K562 (cell line): ENCODE measurements at regions not wholly inside any gene's neighbourhood (a gene's known extent, or its start where the extent isn't known, plus 50 kb on each side); places are given as distances from the start of the nearest gene placed in this dataset.

Source experiments
- ATAC-seq: fragments of 200-7000 bp; cut with Tn5 transposase; 3 replicates; pipeline ENCODE4 v1.9.1; 2020; ENCODE audit warnings: moderate library complexity
- BruUV-seq: library from RNA; stranded (reverse); fragments of 400-500 nt; replicated peaks from 2 replicates; lab custom pipeline; 2021; lab: Mats Ljungman, UMichigan
- CTCF ChIA-PET: fragments of 300-600 bp; formaldehyde crosslinking; extraction: SDS; loops from one replicate; lab custom pipeline; 2021; ENCODE audit warnings: low intra/inter-chr PET ratio; lab: Yijun Ruan, JAX
- POLR2A ChIA-PET: fragments of 300-600, 350-650 bp; sonication (Branson Sonifier 250); formaldehyde crosslinking; extraction: SDS; loops from one replicate; lab custom pipeline; 2021; ENCODE audit warnings: antibody characterized with exemption, inconsistent platforms; lab: Yijun Ruan, JAX
- DNase-seq, 4 experiments: peaks; one replicate each; pipeline versions ENCODE4 v3.0.0 to v3.0.0-alpha.2; 2011 to 2018; ENCODE audit warnings: low spot score in 3 of 4, mixed read lengths in 3 of 4; ENCODE audit errors: extremely low read depth in 1 of 4
- FAIRE-seq: peaks from 2 replicates; lab custom pipeline; 2011; peaks lifted over from hg19 to GRCh38; lab: Jason Lieb, UNC
- H2AFZ ChIP-seq: 2 replicates; pipeline ENCODE4 v1.6.0; 2011; ENCODE audit warnings: low read depth, low read length, control low read depth, inconsistent platforms
- H3K27ac ChIP-seq: fragments of 200-600 bp; 3 replicates; pipeline ENCODE4 v1.8.0; 2011; ENCODE audit warnings: low read depth, mild to moderate bottlenecking, control low read depth, inconsistent platforms, low read length, moderate library complexity, mixed read lengths; ENCODE audit errors: extremely low read depth
- H3K27me3 ChIP-seq, 2 experiments: fragments of 300-600 bp in 1 of 2; 2 replicates in 1 of 2; 3 replicates in 1 of 2; pipeline versions ENCODE4 v1.6.0 to v1.8.0; 2011; ENCODE audit warnings: inconsistent platforms in 2 of 2, low read length in 2 of 2, mild to moderate bottlenecking in 1 of 2, mixed read lengths in 1 of 2, moderate library complexity in 1 of 2; ENCODE audit not compliant: control insufficient read depth in 2 of 2, insufficient read depth in 2 of 2
- H3K36me3 ChIP-seq: fragments of 300-600 bp; 3 replicates; pipeline ENCODE4 v1.8.0; 2011; ENCODE audit warnings: mild to moderate bottlenecking, low read length, inconsistent platforms; ENCODE audit not compliant: control insufficient read depth, insufficient read depth
- H3K4me1 ChIP-seq, 2 experiments: fragments of 200-600 bp in 1 of 2; replicated peaks in 1 of 2; 2 replicates in 1 of 2; 3 replicates in 1 of 2; pipeline versions ENCODE4 v1.5.1 to v1.8.0; 2011; ENCODE audit warnings: inconsistent platforms in 2 of 2, low read length in 2 of 2, mild to moderate bottlenecking in 1 of 2, mixed read lengths in 1 of 2, moderate library complexity in 1 of 2; ENCODE audit not compliant: control insufficient read depth in 2 of 2, insufficient read depth in 2 of 2
- H3K4me2 ChIP-seq: 2 replicates; pipeline ENCODE4 v1.6.1; 2011; ENCODE audit warnings: low read length, control low read depth, inconsistent platforms, mixed read lengths; ENCODE audit not compliant: insufficient read depth
- H3K4me3 ChIP-seq: fragments of 200-600 bp; sonication (generic), shearing (Covaris generic); 2 replicates; pipeline ENCODE4 v1.5.1; 2016; ENCODE audit warnings: control low read depth, inconsistent platforms
- H3K79me2 ChIP-seq: fragments of 200-600 bp; 3 replicates; pipeline ENCODE4 v1.8.0; 2011; ENCODE audit warnings: low read length, inconsistent platforms; ENCODE audit not compliant: control insufficient read depth, insufficient read depth
- H3K9ac ChIP-seq, 2 experiments: 2 replicates each; pipeline versions ENCODE4 v1.6.0 to v1.6.1; 2011; ENCODE audit warnings: low read depth in 2 of 2, low read length in 2 of 2, control low read depth in 1 of 2, inconsistent platforms in 1 of 2, mild to moderate bottlenecking in 1 of 2, mixed read lengths in 1 of 2; ENCODE audit not compliant: insufficient read depth in 1 of 2
- H3K9me1 ChIP-seq: one replicate; pipeline ENCODE4 v1.6.0; 2011; ENCODE audit warnings: inconsistent platforms, mild to moderate bottlenecking, low read length, moderate library complexity; ENCODE audit not compliant: control insufficient read depth, insufficient read depth
- H3K9me3 ChIP-seq: replicated peaks from 2 replicates; pipeline ENCODE4 v1.5.1; 2011; ENCODE audit warnings: low read depth, low read length, inconsistent platforms; ENCODE audit not compliant: control insufficient read depth, insufficient read depth
- H4K20me1 ChIP-seq: replicated peaks from 2 replicates; pipeline ENCODE4 v1.6.1; 2011; ENCODE audit warnings: low read length, inconsistent platforms, mixed read lengths; ENCODE audit not compliant: control insufficient read depth, insufficient read depth
- ARID2 ChIP-seq: fragments of 450-650 bp; IDR thresholded peaks from 2 replicates; pipeline ENCODE4 v1.6.1; 2017; ENCODE audit warnings: antibody characterized with exemption, mild to moderate bottlenecking
- CHD2 ChIP-seq: IDR thresholded peaks from 2 replicates; pipeline ENCODE4 v1.6.1; 2011; ENCODE audit warnings: low read depth, low read length
- NR2F6 ChIP-seq: fragments of 450-650 bp; formaldehyde crosslinking; IDR thresholded peaks from 2 replicates; pipeline ENCODE4 v1.4.0; 2020; ENCODE audit warnings: mild to moderate bottlenecking
- POLR3A ChIP-seq: IDR thresholded peaks from 2 replicates; pipeline ENCODE4 v1.6.1; 2011; ENCODE audit warnings: borderline replicate concordance, mild to moderate bottlenecking, moderate library complexity; ENCODE audit not compliant: insufficient read length, insufficient read depth; ENCODE audit errors: extremely low read depth
- PURB ChIP-seq: sonication (generic); formaldehyde crosslinking; IDR thresholded peaks from 2 replicates; pipeline ENCODE4 v1.9.0; 2021; ENCODE audit warnings: low read depth, mild to moderate bottlenecking, missing genetic modification reagents
- STAT5B ChIP-seq: fragments of 250-450 bp; sonication (Bioruptor Pico); IDR thresholded peaks from 2 replicates; pipeline ENCODE4 v1.8.0; 2021; ENCODE audit warnings: mild to moderate bottlenecking, inconsistent platforms
- ZBED1 ChIP-seq: IDR thresholded peaks from 2 replicates; pipeline ENCODE4 v1.6.1; 2014
- ZNF764 ChIP-seq: fragments of 250-450 bp; sonication (Bioruptor Pico); IDR thresholded peaks from 2 replicates; pipeline ENCODE4 v1.4.0; 2020; ENCODE audit warnings: low read depth, mild to moderate bottlenecking, moderate library complexity
- WGBS: fragments of 100-300 bp; shearing (Covaris generic); methylation state at CpG from one replicate; pipeline ENCODE4 v1.1.6; 2016; ENCODE audit warnings: low coverage, mixed read lengths; ENCODE audit not compliant: insufficient coverage; ENCODE audit errors: missing lambda C conversion rate; 5-methylcytosine and 5-hydroxymethylcytosine counted together
- in situ Hi-C: fragments of 300-500 bp; cut with MboI; formaldehyde crosslinking; loops from 4 replicates; pipeline ENCODE4 v1.15.0; 2018; ENCODE audit warnings: inconsistent platforms, mixed read lengths
- intact Hi-C: fragments of 100-400 bp; cut with micrococcal nuclease; formaldehyde crosslinking; loops from 2 replicates; pipeline ENCODE4 v1.14.2; 2022
- TF ChIP-seq, protein P1 (sequence below): fragments of 250-450 bp; sonication (Bioruptor Pico); IDR thresholded peaks from 2 replicates; pipeline ENCODE4 v1.5.1; 2021; ENCODE audit warnings: mild to moderate bottlenecking
- TF ChIP-seq, protein P2 (sequence below): fragments of 250-450 bp; sonication (Bioruptor Pico); IDR thresholded peaks from 2 replicates; pipeline ENCODE4 v1.5.0; 2021; ENCODE audit warnings: mild to moderate bottlenecking, borderline replicate concordance
- TF ChIP-seq, protein P3 (sequence below): fragments of 250-450 bp; sonication (Bioruptor Pico); IDR thresholded peaks from 2 replicates; pipeline ENCODE4 v1.4.0; 2020; ENCODE audit warnings: mild to moderate bottlenecking, moderate library complexity, borderline replicate concordance
- TF ChIP-seq, protein P4 (sequence below): sonication (generic); formaldehyde crosslinking; IDR thresholded peaks from 2 replicates; pipeline ENCODE4 v1.8.1; 2023; ENCODE audit warnings: mild to moderate bottlenecking, missing genetic modification reagents

DNA sequence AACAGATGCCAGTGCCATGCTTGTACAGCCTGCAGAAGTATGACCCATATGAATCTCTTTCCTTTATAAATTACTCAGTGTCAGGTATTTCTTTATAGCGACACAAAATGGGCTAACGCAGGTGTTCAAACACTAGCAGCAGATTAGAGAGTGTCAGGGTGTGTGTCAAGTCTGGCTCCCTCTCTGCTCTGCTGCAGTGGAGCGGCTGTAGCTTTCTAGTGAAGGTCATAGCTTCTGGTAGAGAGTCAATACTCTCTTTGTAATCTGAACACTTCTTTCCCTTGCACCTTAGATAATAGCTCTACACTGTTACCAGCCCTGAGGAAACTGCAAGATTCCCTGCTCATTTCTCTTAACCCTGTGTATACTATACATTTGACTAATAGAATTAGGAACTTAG lies 483.2 kb upstream of the TGFBR2 start:
- Histone ChIP-seq H3K4me1 (no peaks in the 10 kb centered on the region), H3K27ac (no peak overlapping the region), H3K4me3 (no peak overlapping the region), H3K27me3 (no peaks in the 10 kb centered on the region), H3K4me2 (no peak overlapping the region), H2AFZ (no peak overlapping the region), H3K9me3 (0 out of 2 replicates have a peak, but pooled peaks cover 1% of the 10 kb centered on the region), H3K9me1 (no peaks in the 10 kb centered on the region), H3K79me2 (no peaks in the 10 kb centered on the region), H4K20me1 (no peaks in the 10 kb centered on the region), H3K9ac (no peak overlapping the region), H3K36me3 (no peaks in the 10 kb centered on the region)
- no peak for DNase-seq
- in situ Hi-C loops (no loop called here), intact Hi-C loops (no loop called here)
- BruUV-seq, result no TSS peak
- 2% methylated on average over 3 of the region's 3 CpGs for WGBS
- POLR2A ChIA-PET, result no interaction called here
- CTCF ChIA-PET, result no interaction called here
- ATAC-seq, result no peak
- FAIRE-seq, result no peak
- TF ChIP-seq, protein P1, sequence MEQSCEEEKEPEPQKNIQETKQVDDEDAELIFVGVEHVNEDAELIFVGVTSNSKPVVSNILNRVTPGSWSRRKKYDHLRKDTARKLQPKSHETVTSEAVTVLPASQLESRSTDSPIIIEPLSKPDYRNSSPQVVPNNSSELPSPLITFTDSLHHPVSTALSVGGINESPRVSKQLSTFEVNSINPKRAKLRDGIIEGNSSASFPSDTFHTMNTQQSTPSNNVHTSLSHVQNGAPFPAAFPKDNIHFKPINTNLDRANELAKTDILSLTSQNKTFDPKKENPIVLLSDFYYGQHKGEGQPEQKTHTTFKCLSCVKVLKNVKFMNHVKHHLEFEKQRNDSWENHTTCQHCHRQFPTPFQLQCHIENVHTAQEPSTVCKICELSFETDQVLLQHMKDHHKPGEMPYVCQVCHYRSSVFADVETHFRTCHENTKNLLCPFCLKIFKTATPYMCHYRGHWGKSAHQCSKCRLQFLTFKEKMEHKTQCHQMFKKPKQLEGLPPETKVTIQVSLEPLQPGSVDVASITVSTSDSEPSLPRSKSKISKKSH (CRISPR knock-in tag), result no peak
- TF ChIP-seq, protein P2, sequence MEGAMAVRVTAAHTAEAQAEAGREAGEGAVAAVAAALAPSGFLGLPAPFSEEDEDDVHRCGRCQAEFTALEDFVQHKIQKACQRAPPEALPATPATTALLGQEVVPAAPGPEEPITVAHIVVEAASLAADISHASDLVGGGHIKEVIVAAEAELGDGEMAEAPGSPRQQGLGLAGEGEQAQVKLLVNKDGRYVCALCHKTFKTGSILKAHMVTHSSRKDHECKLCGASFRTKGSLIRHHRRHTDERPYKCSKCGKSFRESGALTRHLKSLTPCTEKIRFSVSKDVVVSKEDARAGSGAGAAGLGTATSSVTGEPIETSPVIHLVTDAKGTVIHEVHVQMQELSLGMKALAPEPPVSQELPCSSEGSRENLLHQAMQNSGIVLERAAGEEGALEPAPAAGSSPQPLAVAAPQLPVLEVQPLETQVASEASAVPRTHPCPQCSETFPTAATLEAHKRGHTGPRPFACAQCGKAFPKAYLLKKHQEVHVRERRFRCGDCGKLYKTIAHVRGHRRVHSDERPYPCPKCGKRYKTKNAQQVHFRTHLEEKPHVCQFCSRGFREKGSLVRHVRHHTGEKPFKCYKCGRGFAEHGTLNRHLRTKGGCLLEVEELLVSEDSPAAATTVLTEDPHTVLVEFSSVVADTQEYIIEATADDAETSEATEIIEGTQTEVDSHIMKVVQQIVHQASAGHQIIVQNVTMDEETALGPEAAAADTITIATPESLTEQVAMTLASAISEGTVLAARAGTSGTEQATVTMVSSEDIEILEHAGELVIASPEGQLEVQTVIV, result no peak
- TF ChIP-seq PURB (no peak), ARID2 (no peak), ZNF764 (CRISPR knock-in tag) (no peak), NR2F6 (CRISPR knock-in tag) (no peak), STAT5B (CRISPR knock-in tag) (no peak), CHD2 (no peak), ZBED1 (no peak), POLR3A (no peak)
- TF ChIP-seq, protein P3, sequence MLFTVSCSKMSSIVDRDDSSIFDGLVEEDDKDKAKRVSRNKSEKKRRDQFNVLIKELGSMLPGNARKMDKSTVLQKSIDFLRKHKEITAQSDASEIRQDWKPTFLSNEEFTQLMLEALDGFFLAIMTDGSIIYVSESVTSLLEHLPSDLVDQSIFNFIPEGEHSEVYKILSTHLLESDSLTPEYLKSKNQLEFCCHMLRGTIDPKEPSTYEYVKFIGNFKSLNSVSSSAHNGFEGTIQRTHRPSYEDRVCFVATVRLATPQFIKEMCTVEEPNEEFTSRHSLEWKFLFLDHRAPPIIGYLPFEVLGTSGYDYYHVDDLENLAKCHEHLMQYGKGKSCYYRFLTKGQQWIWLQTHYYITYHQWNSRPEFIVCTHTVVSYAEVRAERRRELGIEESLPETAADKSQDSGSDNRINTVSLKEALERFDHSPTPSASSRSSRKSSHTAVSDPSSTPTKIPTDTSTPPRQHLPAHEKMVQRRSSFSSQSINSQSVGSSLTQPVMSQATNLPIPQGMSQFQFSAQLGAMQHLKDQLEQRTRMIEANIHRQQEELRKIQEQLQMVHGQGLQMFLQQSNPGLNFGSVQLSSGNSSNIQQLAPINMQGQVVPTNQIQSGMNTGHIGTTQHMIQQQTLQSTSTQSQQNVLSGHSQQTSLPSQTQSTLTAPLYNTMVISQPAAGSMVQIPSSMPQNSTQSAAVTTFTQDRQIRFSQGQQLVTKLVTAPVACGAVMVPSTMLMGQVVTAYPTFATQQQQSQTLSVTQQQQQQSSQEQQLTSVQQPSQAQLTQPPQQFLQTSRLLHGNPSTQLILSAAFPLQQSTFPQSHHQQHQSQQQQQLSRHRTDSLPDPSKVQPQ (CRISPR knock-in tag), result no peak
- TF ChIP-seq, protein P4, sequence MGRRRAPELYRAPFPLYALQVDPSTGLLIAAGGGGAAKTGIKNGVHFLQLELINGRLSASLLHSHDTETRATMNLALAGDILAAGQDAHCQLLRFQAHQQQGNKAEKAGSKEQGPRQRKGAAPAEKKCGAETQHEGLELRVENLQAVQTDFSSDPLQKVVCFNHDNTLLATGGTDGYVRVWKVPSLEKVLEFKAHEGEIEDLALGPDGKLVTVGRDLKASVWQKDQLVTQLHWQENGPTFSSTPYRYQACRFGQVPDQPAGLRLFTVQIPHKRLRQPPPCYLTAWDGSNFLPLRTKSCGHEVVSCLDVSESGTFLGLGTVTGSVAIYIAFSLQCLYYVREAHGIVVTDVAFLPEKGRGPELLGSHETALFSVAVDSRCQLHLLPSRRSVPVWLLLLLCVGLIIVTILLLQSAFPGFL (CRISPR knock-in tag), result no peak
